Loucy (cell line): ENCODE measurements at regions not wholly inside any gene's neighbourhood (a gene's known extent, or its start where the extent isn't known, plus 50 kb on each side); places are given as distances from the start of the nearest gene placed in this dataset.

ENCODE experiments used
- H2AFZ ChIP-seq: fragments of 200-600 bp; sonication (generic); 2 replicates; pipeline ENCODE4 v1.6.0; 2016; ENCODE audit warnings: antibody characterized with exemption, mild to moderate bottlenecking, low read length, moderate library complexity
- H3F3A ChIP-seq: fragments of 200-600 bp; 2 replicates; pipeline ENCODE4 v1.6.0; 2016; ENCODE audit warnings: antibody characterized with exemption, low read depth, mild to moderate bottlenecking
- H3K27me3 ChIP-seq: fragments of 200-600 bp; sonication (generic); 2 replicates; pipeline ENCODE4 v1.6.1; 2014; ENCODE audit warnings: low read length, mild to moderate bottlenecking; ENCODE audit not compliant: insufficient read depth, poor library complexity, severe bottlenecking
- H3K36me3 ChIP-seq: fragments of 200-600 bp; sonication (generic); 2 replicates; pipeline ENCODE4 v1.6.1; 2016; ENCODE audit warnings: low read length; ENCODE audit not compliant: insufficient read depth
- H3K4me1 ChIP-seq: fragments of 200-600 bp; sonication (generic); 2 replicates; pipeline ENCODE4 v1.5.1; 2014; ENCODE audit warnings: low read length, mild to moderate bottlenecking; ENCODE audit not compliant: insufficient read depth, poor library complexity, severe bottlenecking
- H3K4me2 ChIP-seq: fragments of 200-600 bp; sonication (generic); 2 replicates; pipeline ENCODE4 v1.6.0; 2014; ENCODE audit warnings: antibody characterized with exemption, low read length, low read depth, mild to moderate bottlenecking; ENCODE audit not compliant: poor library complexity, severe bottlenecking
- H3K4me3 ChIP-seq: fragments of 200-600 bp; sonication (generic); 2 replicates; pipeline ENCODE4 v1.5.1; 2014; ENCODE audit warnings: low read length, mild to moderate bottlenecking, mixed read lengths; ENCODE audit not compliant: poor library complexity, severe bottlenecking
- H3K79me2 ChIP-seq: fragments of 200-600 bp; sonication (generic); 2 replicates; pipeline ENCODE4 v1.6.1; 2014; ENCODE audit warnings: low read length; ENCODE audit not compliant: insufficient read depth
- H3K9ac ChIP-seq: fragments of 200-600 bp; sonication (generic); 2 replicates; pipeline ENCODE4 v1.6.0; 2014; ENCODE audit warnings: mild to moderate bottlenecking, low read depth, low read length, moderate library complexity; ENCODE audit not compliant: poor library complexity, severe bottlenecking
- H3K9me2 ChIP-seq: fragments of 200-600 bp; sonication (generic); replicated peaks from 2 replicates; pipeline ENCODE4 v1.6.1; 2016; ENCODE audit warnings: low read depth, low read length, mixed read lengths
- H3K9me3 ChIP-seq: fragments of 200-600 bp; sonication (generic); 2 replicates; pipeline ENCODE4 v1.6.1; 2014; ENCODE audit warnings: mild to moderate bottlenecking, antibody characterized with exemption, low read length, low read depth; ENCODE audit not compliant: insufficient read depth
- H4K20me1 ChIP-seq: fragments of 200-600 bp; sonication (generic); 2 replicates; pipeline ENCODE4 v1.6.0; 2014; ENCODE audit warnings: antibody characterized with exemption, low read length, mild to moderate bottlenecking; ENCODE audit not compliant: insufficient read depth, poor library complexity, severe bottlenecking
- CTCF ChIP-seq: fragments of 200-600 bp; sonication (generic); conservative IDR thresholded peaks from 2 replicates; pipeline ENCODE4 v1.5.1; 2014; ENCODE audit warnings: mild to moderate bottlenecking, antibody characterized with exemption, low read length
- EZH2phosphoT487 ChIP-seq: fragments of 200-600 bp; IDR thresholded peaks from 2 replicates; pipeline ENCODE4 v1.6.1; 2018; ENCODE audit warnings: antibody characterized with exemption, mild to moderate bottlenecking, moderate library complexity, borderline replicate concordance

- Histone ChIP-seq H3K4me3 (no peak overlapping the region), H3K4me1 (peaks cover 16% of the 10 kb centered on the region), H3K27me3 (no peaks in the 10 kb centered on the region), H2AFZ (no peak overlapping the region), H4K20me1 (no peaks in the 10 kb centered on the region), H3K36me3 (no peaks in the 10 kb centered on the region), H3K9ac (no peak overlapping the region), H3K9me2 (no peaks in the 10 kb centered on the region), H3K4me2 (no peak overlapping the region), H3F3A (no peaks in the 10 kb centered on the region), H3K9me3 (no peaks in the 10 kb centered on the region), H3K79me2 (no peaks in the 10 kb centered on the region)
- no peak for TF ChIP-seq CTCF
- TF ChIP-seq EZH2phosphoT487: no peak
Observed at GRCh38 chr14:55814064-55814463, 234.1 kb downstream of the KTN1 start.

- no peaks in the 10 kb centered on the region for H3K36me3 ChIP-seq
- no peaks in the 10 kb centered on the region for H3F3A ChIP-seq
- no peak overlapping the region for H3K4me2 ChIP-seq
- peaks cover 16% of the 10 kb centered on the region for H3K4me1 ChIP-seq
- H3K9me3 ChIP-seq: no peaks in the 10 kb centered on the region
- H3K9me2 ChIP-seq: no peaks in the 10 kb centered on the region
- H3K4me3 ChIP-seq: no peak overlapping the region
- peak overlapping the region; percentile 33; the same call in 1 of the 2 replicates for H2AFZ ChIP-seq
- no peak for TF ChIP-seq CTCF
- TF ChIP-seq EZH2phosphoT487: no peak
- H3K9ac ChIP-seq: no peak overlapping the region
- H4K20me1 ChIP-seq: no peaks in the 10 kb centered on the region
- no peaks in the 10 kb centered on the region for H3K27me3 ChIP-seq
- H3K79me2 ChIP-seq: no peaks in the 10 kb centered on the region
Observed at GRCh38 chr14:55814873-55815272, 234.9 kb downstream of the KTN1 start.

- no peaks in the 10 kb centered on the region for H3K79me2 ChIP-seq
- TF ChIP-seq EZH2phosphoT487 (no peak), CTCF (no peak)
- H3K9me2 ChIP-seq: no peaks in the 10 kb centered on the region
- no peak overlapping the region for H3K4me2 ChIP-seq
- no peak overlapping the region for H3K9ac ChIP-seq
- no peaks in the 10 kb centered on the region for H3K36me3 ChIP-seq
- H3K4me1 ChIP-seq: peaks cover 16% of the 10 kb centered on the region
- H3K9me3 ChIP-seq: no peaks in the 10 kb centered on the region
- no peak overlapping the region for H3K4me3 ChIP-seq
- no peaks in the 10 kb centered on the region for H3F3A ChIP-seq
- no peaks in the 10 kb centered on the region for H3K27me3 ChIP-seq
- no peaks in the 10 kb centered on the region for H4K20me1 ChIP-seq
- no peak overlapping the region for H2AFZ ChIP-seq
Observed at GRCh38 chr14:55816225-55816624, 236.2 kb downstream of the KTN1 start.
